ENCODE measurements at regions not wholly inside any gene's neighbourhood (a gene's known extent, or its start where the extent isn't known, plus 50 kb on each side); places are given as distances from the start of the nearest gene placed in this dataset.

DNA sequence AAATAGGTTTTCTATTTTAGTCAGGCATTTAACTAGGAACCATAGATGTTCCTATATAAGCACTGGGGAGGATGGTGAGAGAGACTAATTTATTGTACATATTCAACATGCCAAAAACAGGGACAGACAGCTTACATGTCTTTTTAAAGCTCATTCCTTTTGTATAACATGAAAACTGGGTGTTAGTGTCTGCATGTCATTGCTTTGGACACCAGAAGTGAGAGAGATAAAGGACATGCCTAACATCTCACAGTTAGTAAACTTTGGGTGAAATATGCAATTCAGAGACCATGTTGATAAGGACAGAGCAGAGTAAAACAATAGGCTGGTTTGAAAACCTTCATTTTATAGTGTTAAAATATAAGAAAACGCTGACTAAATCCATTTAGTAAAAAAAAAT is 860.0 kb upstream of the LCORL start:
- no peak overlapping the region for H2AFZ ChIP-seq (ENCODE audit: low read length, unreplicated experiment)
- no peaks in the 10 kb centered on the region for H3K4me1 ChIP-seq (ENCODE audit: control insufficient read depth, insufficient read depth, low read length, unreplicated experiment)
- H3K27me3 ChIP-seq (ENCODE audit: insufficient read depth, low read length): no peaks in the 10 kb centered on the region
- H3K27ac ChIP-seq (ENCODE audit: low read depth, low read length): no peak overlapping the region
- H3K79me2 ChIP-seq (ENCODE audit: control insufficient read depth, insufficient read depth, low read length, unreplicated experiment): no peaks in the 10 kb centered on the region
- no peak overlapping the region for H3K4me3 ChIP-seq (ENCODE audit: low read depth, low read length)
- H3K36me3 ChIP-seq (ENCODE audit: insufficient read depth, low read length): no peaks in the 10 kb centered on the region

DNA sequence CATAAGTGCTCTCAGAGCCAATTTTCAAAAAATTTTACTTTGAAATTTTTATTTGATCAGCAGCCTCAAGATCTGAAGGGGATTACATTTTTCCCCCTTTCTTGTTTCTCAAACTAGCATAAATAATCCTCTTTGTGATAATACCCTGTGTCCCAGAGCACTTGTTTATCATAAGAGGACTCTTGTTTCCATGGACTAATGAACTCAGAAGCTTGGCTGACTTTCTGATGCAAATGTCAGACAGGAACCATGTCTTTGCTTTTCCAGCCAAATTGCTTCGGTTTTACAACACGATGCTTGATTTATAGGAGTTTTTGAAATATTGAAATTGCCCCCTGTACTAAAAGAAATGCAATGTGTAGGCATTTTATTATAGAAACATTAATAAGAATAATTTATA is 859.3 kb upstream of the LCORL start:
- no peaks in the 10 kb centered on the region for H3K4me1 ChIP-seq (ENCODE audit: control insufficient read depth, insufficient read depth, low read length, unreplicated experiment)
- H3K4me3 ChIP-seq (ENCODE audit: low read depth, low read length): no peak overlapping the region
- no peaks in the 10 kb centered on the region for H3K27me3 ChIP-seq (ENCODE audit: insufficient read depth, low read length)
- no peak overlapping the region for H3K27ac ChIP-seq (ENCODE audit: low read depth, low read length)
- H3K79me2 ChIP-seq (ENCODE audit: control insufficient read depth, insufficient read depth, low read length, unreplicated experiment): no peaks in the 10 kb centered on the region
- H3K36me3 ChIP-seq (ENCODE audit: insufficient read depth, low read length): no peaks in the 10 kb centered on the region
- no peak overlapping the region for H2AFZ ChIP-seq (ENCODE audit: low read length, unreplicated experiment)

- H2AFZ ChIP-seq (ENCODE audit: low read length, unreplicated experiment): no peak overlapping the region
- no peaks in the 10 kb centered on the region for H3K27me3 ChIP-seq (ENCODE audit: insufficient read depth, low read length)
- no peak overlapping the region for H3K27ac ChIP-seq (ENCODE audit: low read depth, low read length)
- no peak overlapping the region for H3K4me3 ChIP-seq (ENCODE audit: low read depth, low read length)
- H3K4me1 ChIP-seq (ENCODE audit: control insufficient read depth, insufficient read depth, low read length, unreplicated experiment): no peaks in the 10 kb centered on the region
- H3K79me2 ChIP-seq (ENCODE audit: control insufficient read depth, insufficient read depth, low read length, unreplicated experiment): no peaks in the 10 kb centered on the region
- H3K36me3 ChIP-seq (ENCODE audit: insufficient read depth, low read length): no peaks in the 10 kb centered on the region
Measured at GRCh38 chr4:18878561-18878960, 857.0 kb upstream of the LCORL start.

DNA sequence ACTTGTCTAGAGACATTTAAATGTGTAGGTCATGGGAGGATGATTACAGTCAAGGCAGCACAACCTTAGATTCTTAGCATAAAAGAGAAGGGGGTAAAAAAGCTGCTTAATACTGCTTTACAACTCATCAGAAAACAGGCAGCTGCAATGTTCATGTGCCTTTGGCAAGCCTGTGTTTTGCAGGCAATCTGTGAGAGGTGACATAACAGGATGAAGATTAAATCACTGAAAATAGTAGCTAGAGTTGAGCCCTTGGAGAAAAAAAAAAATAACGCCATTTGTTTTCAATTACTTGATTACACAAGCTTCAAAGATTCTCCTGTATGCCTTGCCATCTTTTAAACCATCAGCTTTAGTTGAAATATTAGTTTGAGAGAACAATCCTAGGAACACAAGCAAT is 847.6 kb upstream of the LCORL start:
- Histone ChIP-seq H3K79me2 (ENCODE audit: control insufficient read depth, insufficient read depth, low read length, unreplicated experiment) (no peaks in the 10 kb centered on the region), H3K27me3 (ENCODE audit: insufficient read depth, low read length) (no peaks in the 10 kb centered on the region), H3K27ac (ENCODE audit: low read depth, low read length) (no peak overlapping the region), H2AFZ (ENCODE audit: low read length, unreplicated experiment) (no peak overlapping the region), H3K4me1 (ENCODE audit: control insufficient read depth, insufficient read depth, low read length, unreplicated experiment) (no peaks in the 10 kb centered on the region), H3K4me3 (ENCODE audit: low read depth, low read length) (no peak overlapping the region), H3K36me3 (ENCODE audit: insufficient read depth, low read length) (no peaks in the 10 kb centered on the region)

DNA sequence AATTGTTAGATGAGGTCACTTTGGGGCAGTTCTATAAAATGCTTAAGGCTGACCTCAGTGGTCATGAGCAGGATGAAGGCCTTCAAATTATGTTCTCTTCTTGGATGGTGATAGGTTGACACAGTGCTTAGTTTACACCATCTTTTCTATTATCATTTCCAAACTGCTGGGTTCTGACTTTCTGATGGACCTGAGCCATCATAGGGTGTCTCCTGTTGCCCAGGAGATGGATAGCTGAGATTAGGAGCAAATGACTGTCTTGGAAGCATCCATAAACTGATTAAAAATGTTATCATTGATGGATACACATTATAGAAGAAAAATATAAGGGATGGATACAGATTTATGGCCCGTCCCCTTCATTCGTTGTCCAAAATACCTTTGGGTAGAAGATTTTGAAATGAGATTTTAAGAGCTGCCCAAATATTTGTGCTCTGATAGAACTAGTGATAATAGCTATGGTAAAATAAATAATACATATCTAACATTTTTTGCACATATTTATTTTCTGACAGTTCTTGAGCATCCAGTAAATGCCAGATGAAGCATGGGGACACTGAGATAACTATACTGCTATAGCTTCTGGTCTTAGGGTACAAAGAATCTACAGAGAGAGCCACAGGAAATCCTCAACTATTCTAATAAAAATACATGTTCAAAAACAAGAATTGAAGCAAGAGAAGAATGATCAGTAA is 839.4 kb upstream of the LCORL start:
- Histone ChIP-seq H3K36me3 (ENCODE audit: insufficient read depth, low read length) (no peaks in the 10 kb centered on the region), H2AFZ (ENCODE audit: low read length, unreplicated experiment) (no peak overlapping the region), H3K4me3 (ENCODE audit: low read depth, low read length) (no peak overlapping the region), H3K27ac (ENCODE audit: low read depth, low read length) (no peak overlapping the region), H3K27me3 (ENCODE audit: insufficient read depth, low read length) (no peaks in the 10 kb centered on the region), H3K4me1 (ENCODE audit: control insufficient read depth, insufficient read depth, low read length, unreplicated experiment) (no peaks in the 10 kb centered on the region), H3K79me2 (ENCODE audit: control insufficient read depth, insufficient read depth, low read length, unreplicated experiment) (no peaks in the 10 kb centered on the region)

- Histone ChIP-seq H3K79me2 (ENCODE audit: control insufficient read depth, insufficient read depth, low read length, unreplicated experiment) (no peaks in the 10 kb centered on the region), H3K27me3 (ENCODE audit: insufficient read depth, low read length) (no peaks in the 10 kb centered on the region), H3K27ac (ENCODE audit: low read depth, low read length) (no peak overlapping the region), H3K4me3 (ENCODE audit: low read depth, low read length) (no peak overlapping the region), H3K4me1 (ENCODE audit: control insufficient read depth, insufficient read depth, low read length, unreplicated experiment) (no peaks in the 10 kb centered on the region), H2AFZ (ENCODE audit: low read length, unreplicated experiment) (no peak overlapping the region), H3K36me3 (ENCODE audit: insufficient read depth, low read length) (no peaks in the 10 kb centered on the region)
Measured at GRCh38 chr4:18859468-18859867, 837.9 kb upstream of the LCORL start.

DNA sequence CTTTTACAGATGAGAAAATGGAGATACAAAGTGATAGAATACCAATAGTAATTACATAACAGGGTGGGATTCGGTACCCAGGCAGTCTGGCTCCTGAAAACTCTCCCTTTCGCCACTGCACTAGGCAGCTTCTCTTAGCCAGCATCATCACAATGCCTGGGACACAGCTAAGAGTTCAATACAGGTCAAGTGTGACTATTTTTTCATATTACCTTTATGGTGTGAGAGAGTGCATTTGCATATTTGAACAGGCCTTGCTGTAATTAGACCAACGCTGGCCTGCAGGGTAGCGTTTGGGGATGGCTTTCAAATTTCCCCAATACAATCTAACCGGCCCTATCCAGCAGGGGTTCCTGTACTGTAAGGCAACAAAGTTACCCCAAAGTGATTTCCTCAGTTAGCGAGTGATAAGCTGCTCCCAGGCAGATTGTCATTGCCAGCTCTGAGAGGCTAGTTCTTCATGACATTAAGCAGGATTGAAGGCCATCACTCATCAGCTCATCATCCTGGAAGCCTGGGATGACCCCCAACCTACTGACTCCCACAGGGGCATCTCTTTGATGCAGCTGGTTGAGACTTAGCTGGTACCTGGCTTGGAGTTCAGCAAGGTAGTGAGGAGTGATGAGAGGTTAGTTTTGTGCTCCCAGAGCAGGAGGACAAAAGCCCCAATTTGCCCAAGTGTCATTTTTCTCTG is 836.8 kb upstream of the LCORL start:
- no peaks in the 10 kb centered on the region for H3K79me2 ChIP-seq (ENCODE audit: control insufficient read depth, insufficient read depth, low read length, unreplicated experiment)
- no peaks in the 10 kb centered on the region for H3K36me3 ChIP-seq (ENCODE audit: insufficient read depth, low read length)
- H3K27ac ChIP-seq (ENCODE audit: low read depth, low read length): no peak overlapping the region
- H3K27me3 ChIP-seq (ENCODE audit: insufficient read depth, low read length): no peaks in the 10 kb centered on the region
- no peak overlapping the region for H2AFZ ChIP-seq (ENCODE audit: low read length, unreplicated experiment)
- no peaks in the 10 kb centered on the region for H3K4me1 ChIP-seq (ENCODE audit: control insufficient read depth, insufficient read depth, low read length, unreplicated experiment)
- no peak overlapping the region for H3K4me3 ChIP-seq (ENCODE audit: low read depth, low read length)

DNA sequence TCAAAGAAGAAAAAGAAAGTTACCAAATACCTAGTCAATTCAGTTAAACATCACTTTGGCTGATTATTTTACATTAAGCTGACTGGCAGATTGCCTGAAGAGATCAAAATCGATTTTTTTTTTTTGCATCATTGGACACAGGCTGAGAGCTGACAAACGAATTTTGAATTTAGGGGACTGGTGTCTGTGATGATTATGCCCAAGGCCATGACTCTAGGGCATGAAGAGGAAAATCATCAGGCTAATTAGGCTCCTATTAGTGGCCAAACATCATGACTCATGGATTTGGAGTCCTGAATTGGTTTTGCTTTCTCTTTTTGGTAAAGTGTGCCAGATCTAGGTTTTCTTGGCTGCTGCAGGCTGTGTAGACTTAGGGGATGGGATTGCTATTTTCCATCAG is 829.3 kb upstream of the LCORL start:
- H3K4me3 ChIP-seq (ENCODE audit: low read depth, low read length): no peak overlapping the region
- no peaks in the 10 kb centered on the region for H3K27me3 ChIP-seq (ENCODE audit: insufficient read depth, low read length)
- no peaks in the 10 kb centered on the region for H3K79me2 ChIP-seq (ENCODE audit: control insufficient read depth, insufficient read depth, low read length, unreplicated experiment)
- H3K27ac ChIP-seq (ENCODE audit: low read depth, low read length): no peak overlapping the region
- H2AFZ ChIP-seq (ENCODE audit: low read length, unreplicated experiment): no peak overlapping the region
- no peaks in the 10 kb centered on the region for H3K4me1 ChIP-seq (ENCODE audit: control insufficient read depth, insufficient read depth, low read length, unreplicated experiment)
- H3K36me3 ChIP-seq (ENCODE audit: insufficient read depth, low read length): no peaks in the 10 kb centered on the region

GRCh38 chr4:18847249-18847890 is 825.8 kb upstream of the LCORL start:
- Histone ChIP-seq H3K27ac (ENCODE audit: low read depth, low read length) (no peak overlapping the region), H3K79me2 (ENCODE audit: control insufficient read depth, insufficient read depth, low read length, unreplicated experiment) (no peaks in the 10 kb centered on the region), H3K36me3 (ENCODE audit: insufficient read depth, low read length) (no peaks in the 10 kb centered on the region), H3K27me3 (ENCODE audit: insufficient read depth, low read length) (no peaks in the 10 kb centered on the region), H3K4me1 (ENCODE audit: control insufficient read depth, insufficient read depth, low read length, unreplicated experiment) (no peaks in the 10 kb centered on the region), H3K4me3 (ENCODE audit: low read depth, low read length) (no peak overlapping the region), H2AFZ (ENCODE audit: low read length, unreplicated experiment) (no peak overlapping the region)

DNA sequence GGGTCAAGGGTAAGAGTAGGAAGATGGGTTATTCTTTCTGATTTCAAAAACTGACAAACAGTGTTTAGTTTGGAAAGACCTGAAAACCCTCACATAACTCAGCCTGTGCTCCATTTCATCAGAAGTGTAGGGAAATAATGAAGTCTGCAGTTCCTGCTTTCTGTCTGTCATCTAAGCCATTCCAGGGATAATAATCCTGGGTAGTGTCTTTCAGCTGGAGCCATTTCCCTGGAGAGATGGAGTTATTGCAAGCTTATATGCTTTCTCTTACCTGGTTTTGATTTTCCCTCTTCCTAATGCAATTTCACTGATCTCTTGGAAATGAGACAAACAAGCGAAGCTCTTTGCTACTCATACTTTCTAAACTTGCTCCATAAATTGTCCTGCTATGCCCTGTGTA is 824.8 kb upstream of the LCORL start:
- Histone ChIP-seq H3K4me1 (ENCODE audit: control insufficient read depth, insufficient read depth, low read length, unreplicated experiment) (no peaks in the 10 kb centered on the region), H3K79me2 (ENCODE audit: control insufficient read depth, insufficient read depth, low read length, unreplicated experiment) (no peaks in the 10 kb centered on the region), H3K4me3 (ENCODE audit: low read depth, low read length) (no peak overlapping the region), H3K27me3 (ENCODE audit: insufficient read depth, low read length) (no peaks in the 10 kb centered on the region), H2AFZ (ENCODE audit: low read length, unreplicated experiment) (no peak overlapping the region), H3K27ac (ENCODE audit: low read depth, low read length) (no peak overlapping the region), H3K36me3 (ENCODE audit: insufficient read depth, low read length) (no peaks in the 10 kb centered on the region)

DNA sequence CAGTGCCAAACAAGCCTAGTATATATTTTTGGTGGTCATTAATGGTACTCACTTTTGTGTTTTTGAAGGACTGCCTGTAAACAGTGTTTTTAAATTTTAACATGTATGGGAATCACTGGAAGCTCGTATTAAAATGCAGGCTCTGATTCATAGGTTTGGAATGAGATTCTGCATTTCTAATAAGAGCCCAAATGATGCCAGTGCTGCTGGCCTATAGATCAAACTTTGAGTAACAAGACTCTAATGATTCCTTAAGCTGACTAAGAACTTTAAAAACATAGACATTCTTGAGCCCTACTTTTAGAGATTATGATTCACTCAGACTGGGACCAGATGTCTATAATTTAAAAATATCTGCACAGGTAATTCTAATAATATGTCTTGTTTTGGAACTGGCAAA is 823.2 kb upstream of the LCORL start:
- Histone ChIP-seq H2AFZ (ENCODE audit: low read length, unreplicated experiment) (no peak overlapping the region), H3K27ac (ENCODE audit: low read depth, low read length) (no peak overlapping the region), H3K79me2 (ENCODE audit: control insufficient read depth, insufficient read depth, low read length, unreplicated experiment) (no peaks in the 10 kb centered on the region), H3K4me3 (ENCODE audit: low read depth, low read length) (no peak overlapping the region), H3K36me3 (ENCODE audit: insufficient read depth, low read length) (no peaks in the 10 kb centered on the region), H3K27me3 (ENCODE audit: insufficient read depth, low read length) (no peaks in the 10 kb centered on the region), H3K4me1 (ENCODE audit: control insufficient read depth, insufficient read depth, low read length, unreplicated experiment) (no peaks in the 10 kb centered on the region)

Data from ACC112 (cell line).